Hindlimb muscle (tissue), 1 donor: ENCODE measurements at regions not wholly inside any gene's neighbourhood (a gene's known extent, or its start where the extent isn't known, plus 50 kb on each side); places are given as distances from the start of the nearest gene placed in this dataset.
A peak's percentile ranks its signal among the peaks of the same experiment; 100 is the strongest.
"Not testable (repeated sequence)": the region's sequence is repeated elsewhere in the genome, so short reads cannot be mapped to it uniquely, and the experiment has no call there.

Experiments used
- DNase-seq: peaks from one replicate; pipeline ENCODE4 v3.0.0-alpha.2; 2013

DNA sequence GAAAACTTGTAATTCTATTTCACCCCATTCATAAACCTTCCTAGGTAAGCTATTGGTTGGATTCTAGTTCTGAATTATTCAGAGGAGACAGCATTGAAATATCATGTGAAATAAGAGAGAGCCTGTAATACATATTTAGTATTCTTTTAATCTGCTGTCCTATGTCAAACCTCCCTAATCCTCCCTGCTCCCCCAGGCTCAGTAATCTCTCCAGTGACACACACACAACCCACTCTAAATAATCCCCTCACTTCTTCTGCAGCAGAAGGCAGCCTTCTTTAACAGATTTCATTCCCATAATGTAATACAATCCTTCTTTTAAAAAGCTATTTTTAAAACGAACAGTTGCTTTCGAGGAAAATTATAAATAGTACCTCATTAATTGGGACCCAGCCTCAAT is 639.7 kb upstream of the AUTS2 start:
- DNase-seq, result no peak

DNA sequence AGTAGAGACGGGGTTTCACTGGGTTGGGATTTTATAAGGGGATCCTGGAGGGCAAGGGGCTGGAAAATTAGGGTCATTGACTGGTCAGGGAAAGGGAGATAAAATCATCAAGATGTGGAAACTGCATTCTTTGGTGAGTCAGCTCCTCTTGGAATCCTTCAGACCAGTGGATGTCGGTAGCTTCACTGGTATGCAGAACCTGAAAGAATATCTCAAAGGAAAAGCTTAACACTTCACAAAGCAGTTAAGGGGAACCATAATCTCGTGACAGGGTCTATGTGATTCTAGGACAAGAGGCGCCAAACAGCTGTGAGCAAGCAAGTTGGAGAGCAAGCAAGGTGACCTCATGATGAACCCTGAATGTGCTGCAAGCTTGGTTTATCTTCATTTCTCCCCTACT is 634.7 kb upstream of the AUTS2 start:
- peak; percentile 54 for DNase-seq

DNA sequence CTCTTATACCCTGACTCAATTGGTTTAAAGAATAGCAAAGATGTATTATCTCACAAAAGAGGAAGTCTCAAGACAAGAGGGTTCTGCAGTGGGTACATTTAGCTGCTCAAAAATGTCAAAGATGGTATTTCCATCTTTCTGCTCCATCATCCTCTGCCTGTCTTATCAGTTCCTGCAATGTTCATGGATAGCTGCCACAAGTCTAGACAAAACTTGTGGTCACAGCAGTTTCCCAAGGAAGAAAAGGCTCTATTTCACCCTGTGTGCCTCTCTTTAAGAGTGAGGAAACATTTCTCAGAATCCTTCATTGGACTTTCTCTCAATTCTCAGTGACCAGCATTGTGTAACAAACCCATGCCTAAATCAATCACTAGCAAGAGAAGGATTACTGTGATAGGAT is 634.2 kb upstream of the AUTS2 start:
- no peak for DNase-seq

DNA sequence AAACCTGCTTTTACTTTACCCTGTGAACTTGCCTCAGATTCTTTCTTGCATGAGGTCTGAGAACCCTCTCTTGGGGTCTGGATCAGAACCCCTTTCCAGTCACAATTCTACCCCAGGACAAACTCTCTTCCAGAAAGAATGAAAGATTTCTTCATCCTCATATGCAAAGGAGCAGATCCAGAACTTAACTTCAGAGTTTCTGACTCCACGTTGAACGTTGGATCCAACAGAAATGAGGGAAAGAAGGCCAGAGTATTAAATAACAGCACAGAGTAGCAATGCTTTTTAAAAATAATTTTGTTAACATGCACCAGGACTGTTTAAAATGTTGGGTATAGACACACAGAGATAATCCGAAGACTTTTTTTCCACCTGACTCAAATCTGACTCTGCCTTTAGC is 632.9 kb upstream of the AUTS2 start:
- no peak for DNase-seq

GRCh38 chr7:68967598-68967997 is 630.7 kb upstream of the AUTS2 start:
- DNase-seq, result no peak

- no peak for DNase-seq
These were observed 628.7 kb upstream of the AUTS2 start for GRCh38 chr7:68969571-68969970.

DNA sequence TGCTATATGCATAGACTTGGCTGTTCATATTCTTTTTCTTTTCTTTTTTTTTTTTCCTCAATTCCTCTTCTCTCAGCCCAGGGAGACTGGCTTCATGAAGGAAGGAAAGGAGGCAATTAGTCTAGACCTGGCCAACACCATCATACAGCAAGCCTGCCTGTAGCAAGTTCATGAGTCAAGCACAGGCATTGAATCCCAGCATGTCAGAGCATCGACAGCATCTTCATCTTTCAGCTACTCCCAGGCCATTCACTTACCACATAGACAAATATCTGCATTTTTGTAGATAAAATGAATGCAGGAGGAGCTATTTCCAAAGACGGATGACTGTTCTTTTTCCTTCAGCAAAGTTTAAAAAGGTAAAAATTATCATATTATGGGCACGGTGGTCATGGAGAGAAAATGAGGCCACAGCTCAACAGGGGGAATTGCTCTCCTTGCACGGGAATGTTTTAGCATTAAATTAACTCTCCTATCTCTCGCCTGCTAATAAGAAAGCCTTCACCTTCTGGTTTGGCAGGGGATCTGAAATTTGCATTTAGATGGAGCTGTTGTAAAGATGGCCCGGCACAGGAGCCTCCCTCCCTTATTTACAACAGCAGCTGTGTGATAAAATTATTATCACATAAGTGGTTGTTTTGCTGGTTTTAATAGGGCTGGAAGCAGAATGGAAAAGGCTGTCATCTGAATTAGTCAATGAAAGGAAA is 626.5 kb upstream of the AUTS2 start:
- no peak for DNase-seq

DNA sequence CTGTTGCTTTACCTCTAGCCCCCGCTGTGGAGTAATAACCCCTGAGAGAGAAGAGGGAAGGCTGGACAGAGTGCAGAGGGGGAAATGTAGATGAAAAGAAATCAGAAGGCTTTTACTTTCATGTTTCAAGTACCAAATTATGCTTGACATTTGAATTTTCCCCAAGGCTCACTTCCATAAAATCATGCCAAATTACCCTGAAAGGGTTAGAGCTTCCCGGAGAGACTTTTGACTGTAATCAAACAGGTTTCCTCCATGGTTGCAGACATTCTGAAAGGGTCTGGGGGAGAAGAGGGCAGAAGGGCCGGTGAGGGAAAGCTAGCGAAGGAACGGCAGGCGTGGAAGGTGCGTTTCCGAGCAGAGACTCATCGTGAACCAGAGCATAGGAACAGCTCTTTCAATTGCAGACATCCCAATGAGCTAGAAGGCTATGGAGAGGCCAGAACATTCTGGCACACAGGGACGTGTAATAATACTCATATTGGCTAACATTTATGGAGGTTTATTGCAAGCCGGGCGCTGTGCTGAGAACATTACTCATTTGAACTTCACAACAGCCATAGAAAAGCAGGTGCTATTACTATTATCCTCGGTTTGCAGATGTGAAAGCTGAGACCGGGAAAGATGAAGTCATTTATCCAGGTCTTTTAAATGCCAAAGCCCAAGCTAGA is 620.8 kb upstream of the AUTS2 start:
- peak; percentile 80 for DNase-seq

DNA sequence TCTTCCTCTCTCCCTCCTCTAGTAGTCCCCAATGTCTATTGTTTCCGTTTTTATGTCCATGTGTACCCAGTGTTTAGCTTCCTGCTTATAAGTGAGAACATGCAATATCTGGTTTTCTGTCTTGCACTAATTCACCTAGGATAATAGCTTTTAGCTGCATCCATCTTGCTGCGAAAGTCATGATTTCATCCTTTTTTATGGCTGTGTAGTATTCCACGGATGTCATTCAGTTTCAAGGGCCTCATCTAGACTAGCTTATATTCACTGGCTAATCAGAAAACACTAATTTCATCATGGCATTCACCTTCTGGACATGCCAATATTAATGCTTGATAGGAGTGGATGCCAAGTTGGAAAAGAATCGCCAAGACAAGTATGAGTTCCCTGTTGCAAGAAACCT is 619.6 kb upstream of the AUTS2 start:
- no peak for DNase-seq

DNA sequence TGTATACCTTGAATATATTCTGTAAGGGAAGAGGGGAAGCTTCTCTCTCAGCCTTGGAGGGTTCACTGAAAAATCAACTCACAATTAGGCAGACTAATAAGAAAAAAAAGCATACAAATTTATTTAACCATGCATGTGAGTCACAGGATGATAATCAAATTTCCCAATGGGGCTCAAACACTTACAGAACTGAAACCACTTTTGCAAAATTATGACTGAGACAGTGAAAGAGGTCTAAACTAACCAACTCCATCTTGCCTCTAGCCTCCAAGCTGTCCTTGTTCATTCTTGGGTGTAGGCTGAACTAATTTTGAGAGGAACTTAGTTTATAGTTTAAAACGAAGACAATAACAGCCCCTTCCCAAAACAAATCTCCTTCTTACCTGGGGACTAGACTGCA is 618.3 kb upstream of the AUTS2 start:
- DNase-seq, result no peak

DNA sequence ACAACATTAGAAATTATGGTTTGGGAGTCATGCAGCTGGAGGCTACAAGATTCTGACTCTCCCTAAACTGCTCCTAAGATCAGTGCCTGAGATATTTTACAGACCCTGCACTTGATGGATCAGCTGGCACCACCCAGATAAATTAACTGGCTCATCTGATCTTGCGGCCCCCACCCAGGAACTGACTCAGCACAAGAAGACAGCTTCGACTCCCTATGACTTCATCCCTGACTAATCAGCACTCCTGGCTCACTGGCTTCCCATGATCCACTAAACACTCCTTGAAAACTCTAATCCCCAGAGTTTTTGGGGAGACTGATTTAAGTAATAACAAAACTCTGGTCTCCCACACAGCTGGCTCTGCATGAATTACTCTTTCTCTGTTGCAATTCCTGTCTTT is 617.8 kb upstream of the AUTS2 start:
- not testable (repeated sequence) for DNase-seq

DNA sequence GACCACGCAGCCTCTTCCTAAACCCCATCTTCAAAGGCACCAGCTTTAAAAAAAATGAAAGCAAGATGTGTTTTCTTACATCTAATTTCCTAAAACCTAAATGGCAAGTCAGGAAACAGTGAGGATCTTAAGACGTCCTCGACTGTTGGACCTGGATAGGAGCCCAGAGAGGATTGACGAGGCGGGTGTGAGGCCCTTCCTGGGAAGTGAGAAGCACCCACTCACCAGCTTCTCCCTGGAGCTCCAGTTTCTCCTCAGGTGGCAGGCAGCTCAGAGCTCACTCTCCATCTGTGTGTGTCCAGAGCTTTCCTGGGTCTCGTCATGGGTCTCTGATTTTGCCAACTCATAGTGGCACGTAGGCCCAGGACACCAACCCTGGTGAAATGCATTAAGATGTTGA is 614.0 kb upstream of the AUTS2 start:
- no peak for DNase-seq

GRCh38 chr7:68994841-68995240 is 603.4 kb upstream of the AUTS2 start:
- DNase-seq, result no peak

GRCh38 chr7:68998136-68998535 is 600.1 kb upstream of the AUTS2 start:
- DNase-seq, result no peak

DNA sequence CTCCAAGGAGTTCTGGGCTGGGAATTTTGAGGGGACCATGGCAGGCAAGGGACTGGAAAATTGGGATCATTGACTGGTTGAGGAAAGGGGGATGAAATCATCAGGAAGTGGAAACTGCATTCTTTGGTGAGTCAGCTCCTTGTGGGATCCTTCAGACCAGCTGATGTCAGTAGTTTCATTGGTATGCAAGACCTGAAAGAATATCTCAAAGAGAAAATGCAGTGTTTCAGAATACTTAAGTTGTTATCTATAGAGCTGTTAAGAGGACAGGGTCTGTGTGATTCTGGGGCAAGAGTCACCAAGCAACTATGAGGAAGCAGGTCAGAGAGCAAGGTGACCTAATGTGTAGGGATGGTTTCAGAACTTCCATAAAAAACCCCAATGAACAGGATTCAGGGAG is 595.9 kb upstream of the AUTS2 start:
- DNase-seq, result no peak

- no peak for DNase-seq
These were observed 586.1 kb upstream of the AUTS2 start for GRCh38 chr7:69012149-69012548.

DNA sequence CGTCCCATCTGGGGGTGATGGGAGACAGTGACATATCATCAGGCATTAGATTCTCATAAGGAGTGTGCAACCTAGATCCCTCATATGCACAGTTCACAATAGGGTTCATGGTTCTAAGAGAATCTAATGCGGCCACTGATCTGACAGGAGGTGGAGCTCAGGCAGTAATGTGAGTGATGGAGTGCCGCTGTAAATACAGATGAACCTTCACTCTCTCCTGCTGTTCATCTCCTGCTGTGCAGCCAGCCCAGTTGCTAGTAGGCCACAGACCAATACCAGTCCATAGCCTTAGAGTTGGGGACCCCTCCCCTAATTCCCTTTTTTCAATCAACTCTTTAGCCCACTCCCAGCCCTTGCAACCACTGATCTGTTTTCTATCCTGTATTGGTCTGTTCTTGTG is 581.1 kb upstream of the AUTS2 start:
- no peak for DNase-seq

DNA sequence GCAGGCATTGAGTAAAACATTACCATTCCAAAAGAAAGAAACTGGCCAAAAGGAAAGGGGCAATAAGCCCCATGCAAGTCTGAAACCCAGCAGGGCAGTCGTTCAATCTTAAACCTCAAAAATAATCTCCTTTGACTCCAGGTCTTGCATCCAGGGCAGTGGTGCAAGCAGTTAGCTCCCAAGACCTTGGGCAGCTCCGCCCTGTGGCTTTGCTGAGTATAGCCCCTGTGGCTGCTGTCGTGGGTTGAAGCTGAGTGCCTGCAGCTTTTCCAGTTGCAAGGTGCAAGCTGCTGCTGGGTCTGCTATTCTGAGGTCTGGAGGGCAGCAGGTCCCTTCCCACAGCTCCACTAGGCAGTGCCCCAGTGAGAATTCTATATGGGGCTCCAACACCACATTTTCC is 580.1 kb upstream of the AUTS2 start:
- no peak for DNase-seq

DNA sequence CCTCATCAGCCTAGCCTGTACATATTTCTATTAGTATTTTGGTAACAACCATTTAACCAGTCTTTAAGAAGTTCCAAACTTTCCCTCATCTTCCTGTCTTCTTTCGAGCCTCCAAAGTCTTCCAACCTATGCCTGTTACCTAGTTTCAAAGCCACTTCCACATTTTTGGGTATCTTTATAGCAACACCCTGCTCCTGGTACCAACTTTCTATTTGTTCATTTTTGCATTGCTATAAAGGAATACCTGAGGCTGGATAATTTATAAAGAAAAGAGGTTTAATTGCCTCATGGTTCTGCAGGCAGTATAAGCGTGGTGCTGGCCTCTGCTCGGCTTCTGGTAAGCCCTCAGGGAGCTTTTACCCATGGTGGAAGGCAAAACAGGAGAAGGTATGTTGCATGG is 578.8 kb upstream of the AUTS2 start:
- no peak for DNase-seq

GRCh38 chr7:69020536-69020935 is 577.7 kb upstream of the AUTS2 start:
- DNase-seq, result no peak

GRCh38 chr7:69025249-69025648 is 573.0 kb upstream of the AUTS2 start:
- no peak for DNase-seq

DNA sequence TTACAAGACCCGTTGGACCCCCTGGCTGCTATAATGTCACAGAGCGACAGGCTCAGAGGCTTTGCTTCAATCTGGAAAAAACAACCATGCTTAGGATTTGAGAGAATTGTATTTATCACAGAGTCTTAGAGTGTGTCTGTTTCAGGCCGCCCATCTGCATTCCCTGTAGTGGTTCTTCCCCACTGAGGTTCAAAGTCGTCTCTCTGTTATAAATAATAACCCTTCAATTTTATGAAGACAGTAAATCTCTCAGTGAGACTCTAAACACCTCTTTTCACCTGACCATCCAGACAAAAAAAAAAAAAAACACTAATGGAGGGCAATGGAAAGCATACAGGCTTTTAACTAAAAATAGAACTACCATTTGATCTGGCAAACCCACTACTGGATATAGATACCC is 565.4 kb upstream of the AUTS2 start:
- DNase-seq, result no peak

GRCh38 chr7:69035826-69036225 is 562.4 kb upstream of the AUTS2 start:
- DNase-seq, result no peak

DNA sequence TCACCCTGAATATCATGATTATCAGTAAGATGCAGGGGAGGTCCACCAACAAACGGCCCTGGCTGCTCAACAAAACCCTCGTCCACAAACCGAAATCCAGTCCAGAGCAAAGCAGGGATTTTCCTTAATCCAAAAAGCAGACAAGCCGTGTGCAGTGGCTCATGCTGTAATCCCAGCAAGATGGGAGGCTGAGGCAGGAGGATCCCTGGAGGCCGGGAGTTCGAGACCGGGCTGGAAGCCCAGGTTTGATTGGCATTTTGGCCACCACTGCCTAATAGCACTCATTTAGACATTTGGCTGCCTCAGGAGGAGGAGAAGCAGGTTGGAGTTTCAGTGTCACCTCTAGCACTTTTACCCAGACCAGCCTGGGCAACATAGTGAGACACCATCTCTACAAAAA is 562.0 kb upstream of the AUTS2 start:
- no peak for DNase-seq

DNA sequence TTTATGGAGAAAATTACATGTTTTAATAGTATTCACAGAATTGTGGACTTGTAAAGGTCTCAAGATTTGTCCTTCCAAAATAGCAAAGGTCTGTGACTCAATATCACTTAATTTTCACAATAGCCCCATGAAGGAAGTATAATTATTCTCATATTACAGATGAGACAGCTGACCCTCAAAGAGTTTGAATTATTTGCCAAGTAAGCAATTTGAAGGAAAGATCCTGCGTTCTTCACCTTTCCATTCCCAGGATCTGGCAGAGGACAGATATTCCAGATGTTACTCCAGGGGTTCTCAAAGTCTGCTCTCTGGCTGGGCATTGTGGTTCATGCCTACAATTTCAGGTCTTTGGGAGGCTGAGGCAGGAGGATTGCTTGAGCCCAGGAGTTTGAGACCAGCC is 559.4 kb upstream of the AUTS2 start:
- no peak for DNase-seq
